CD4-positive, CD25-positive, alpha-beta regulatory T cell (primary cell): ENCODE measurements at regions not wholly inside any gene's neighbourhood (a gene's known extent, or its start where the extent isn't known, plus 50 kb on each side); places are given as distances from the start of the nearest gene placed in this dataset.

Experiments used
- ATAC-seq, 2 donors: fragments of 150-1000 bp; cut with Tn5 transposase; one replicate each; pipeline ENCODE4 v1.10.0; 2021; ENCODE audit warnings: low read depth in 2 of 2, moderate number of reproducible peaks in 2 of 2, moderate library complexity in 1 of 2
- DNase-seq, 3 donors: peaks; one replicate each; pipeline versions ENCODE4 v3.0.0 to v3.0.0-alpha.2; 2012 to 2022; ENCODE audit warnings: mixed read lengths in 1 of 3
- H3K27ac ChIP-seq: one replicate; pipeline ENCODE4 v1.7.0; 2013; ENCODE audit warnings: mild to moderate bottlenecking, low read length; ENCODE audit not compliant: insufficient read depth, poor library complexity, severe bottlenecking
- H3K27me3 ChIP-seq: one replicate; pipeline ENCODE4 v1.7.0; 2013; ENCODE audit warnings: low read length; ENCODE audit not compliant: control insufficient read depth, insufficient read depth
- H3K36me3 ChIP-seq: one replicate; pipeline ENCODE4 v1.7.0; 2013; ENCODE audit warnings: mild to moderate bottlenecking, low read length, moderate library complexity; ENCODE audit not compliant: control insufficient read depth, insufficient read depth
- H3K4me1 ChIP-seq: 2 replicates; pipeline ENCODE4 v1.7.0; 2013; ENCODE audit warnings: mild to moderate bottlenecking, low read length; ENCODE audit not compliant: insufficient read depth, control insufficient read depth, poor library complexity, severe bottlenecking
- H3K4me3 ChIP-seq: one replicate; pipeline ENCODE4 v1.7.0; 2013; ENCODE audit warnings: low read depth, mild to moderate bottlenecking, low read length, moderate library complexity
- H3K9me3 ChIP-seq, 2 experiments: 1 replicate in 1 of 2; 2 replicates in 1 of 2; pipeline ENCODE4 v1.7.0; 2013; ENCODE audit warnings: low read length in 2 of 2, mild to moderate bottlenecking in 1 of 2, moderate library complexity in 1 of 2; ENCODE audit not compliant: control insufficient read depth in 2 of 2
- H3K27ac Mint-ChIP-seq, 3 donors: one replicate each; pipeline ENCODE4 v1.8.0; 2020 to 2022; ENCODE audit warnings: mild to moderate bottlenecking in 3 of 3, mixed read lengths in 3 of 3, moderate library complexity in 2 of 3
- H3K27me3 Mint-ChIP-seq: one replicate; pipeline ENCODE4 v1.8.0; 2022; ENCODE audit warnings: mild to moderate bottlenecking, mixed read lengths
- H3K36me3 Mint-ChIP-seq: one replicate; pipeline ENCODE4 v1.8.0; 2020; ENCODE audit warnings: mixed read lengths
- H3K4me1 Mint-ChIP-seq, 4 donors: one replicate each; pipeline ENCODE4 v1.8.0; 2020 to 2022; ENCODE audit warnings: mixed read lengths in 4 of 4, mild to moderate bottlenecking in 1 of 4
- H3K4me3 Mint-ChIP-seq, 4 donors: one replicate each; pipeline ENCODE4 v1.8.0; 2020 to 2022; ENCODE audit warnings: mild to moderate bottlenecking in 4 of 4, mixed read lengths in 4 of 4, moderate library complexity in 3 of 4
- H3K9me3 Mint-ChIP-seq, 7 donors: one replicate each; pipeline ENCODE4 v1.8.0; 2020 to 2022; ENCODE audit warnings: mixed read lengths in 7 of 7, mild to moderate bottlenecking in 3 of 7, moderate library complexity in 2 of 7

GRCh38 chr16:73746554-73746953, 550.1 kb upstream of the PSMD7 start:
- Histone ChIP-seq H3K27me3 (no peaks in the 10 kb centered on the region), H3K4me1 (no peaks in the 10 kb centered on the region), H3K27ac (no peak overlapping the region), H3K4me3 (no peak overlapping the region), H3K9me3 (no peaks in the 10 kb centered on the region), H3K36me3 (no peaks in the 10 kb centered on the region)
- no peaks in the 10 kb centered on the region for H3K4me1 Mint-ChIP-seq
- no peak overlapping the region for H3K27ac Mint-ChIP-seq
- no peaks in the 10 kb centered on the region for H3K27me3 Mint-ChIP-seq
- no peak for ATAC-seq
- H3K9me3 Mint-ChIP-seq: peaks cover 0 to 6% (median 4%) of the 10 kb centered on the region in 7 donors
- DNase-seq: no peak
- H3K4me3 Mint-ChIP-seq: no peak overlapping the region
- H3K36me3 Mint-ChIP-seq: no peaks in the 10 kb centered on the region

GRCh38 chr16:73743665-73744496, 552.7 kb upstream of the PSMD7 start:
- no peak for ATAC-seq
- no peak overlapping the region for H3K4me3 ChIP-seq
- Mint-ChIP-seq H3K27ac (no peak overlapping the region), H3K4me1 (no peaks in the 10 kb centered on the region), H3K4me3 (no peak overlapping the region), H3K36me3 (no peaks in the 10 kb centered on the region), H3K9me3 (peaks cover 0 to 4% (median 3%) of the 10 kb centered on the region in 7 donors), H3K27me3 (no peaks in the 10 kb centered on the region)
- no peak overlapping the region for H3K27ac ChIP-seq
- no peaks in the 10 kb centered on the region for H3K36me3 ChIP-seq
- DNase-seq: no peak
- no peaks in the 10 kb centered on the region for H3K27me3 ChIP-seq
- no peaks in the 10 kb centered on the region for H3K4me1 ChIP-seq
- H3K9me3 ChIP-seq: no peaks in the 10 kb centered on the region

GRCh38 chr16:73739049-73739769, 557.4 kb upstream of the PSMD7 start:
- H3K4me3 Mint-ChIP-seq: no peak overlapping the region
- no peaks in the 10 kb centered on the region for H3K27me3 ChIP-seq
- H3K9me3 ChIP-seq: no peaks in the 10 kb centered on the region
- H3K27ac ChIP-seq: no peak overlapping the region
- no peak for ATAC-seq
- H3K9me3 Mint-ChIP-seq: peaks cover 0 to 12% (median 4%) of the 10 kb centered on the region in 7 donors
- H3K4me1 ChIP-seq: no peaks in the 10 kb centered on the region
- no peak overlapping the region for H3K27ac Mint-ChIP-seq
- no peak for DNase-seq
- H3K36me3 ChIP-seq: no peaks in the 10 kb centered on the region
- H3K4me1 Mint-ChIP-seq: no peaks in the 10 kb centered on the region
- no peak overlapping the region for H3K4me3 ChIP-seq
- no peaks in the 10 kb centered on the region for H3K36me3 Mint-ChIP-seq
- H3K27me3 Mint-ChIP-seq: no peaks in the 10 kb centered on the region

- Mint-ChIP-seq H3K9me3 (peaks cover 0 to 12% (median 3%) of the 10 kb centered on the region in 7 donors), H3K27ac (no peak overlapping the region), H3K27me3 (no peaks in the 10 kb centered on the region), H3K4me3 (no peak overlapping the region), H3K4me1 (no peaks in the 10 kb centered on the region), H3K36me3 (no peaks in the 10 kb centered on the region)
- Histone ChIP-seq H3K36me3 (no peaks in the 10 kb centered on the region), H3K4me1 (no peaks in the 10 kb centered on the region), H3K4me3 (no peak overlapping the region), H3K27ac (no peak overlapping the region), H3K27me3 (no peaks in the 10 kb centered on the region), H3K9me3 (no peaks in the 10 kb centered on the region)
- ATAC-seq (no peak), DNase-seq (no peak)
These were observed 558.3 kb upstream of the PSMD7 start for GRCh38 chr16:73738266-73738665.

GRCh38 chr16:73737637-73738036, 559.0 kb upstream of the PSMD7 start:
- peaks cover 0 to 12% (median 3%) of the 10 kb centered on the region in 7 donors for H3K9me3 Mint-ChIP-seq
- no peaks in the 10 kb centered on the region for H3K4me1 Mint-ChIP-seq
- ATAC-seq (no peak), DNase-seq (no peak)
- H3K4me3 Mint-ChIP-seq: no peak overlapping the region
- no peak overlapping the region for H3K27ac Mint-ChIP-seq
- Histone ChIP-seq H3K4me3 (no peak overlapping the region), H3K36me3 (no peaks in the 10 kb centered on the region), H3K27ac (no peak overlapping the region), H3K4me1 (no peaks in the 10 kb centered on the region), H3K9me3 (no peaks in the 10 kb centered on the region), H3K27me3 (no peaks in the 10 kb centered on the region)
- H3K36me3 Mint-ChIP-seq: no peaks in the 10 kb centered on the region
- no peaks in the 10 kb centered on the region for H3K27me3 Mint-ChIP-seq

- no peaks in the 10 kb centered on the region for H3K27me3 ChIP-seq
- H3K4me1 ChIP-seq: no peaks in the 10 kb centered on the region
- Mint-ChIP-seq H3K9me3 (peaks cover 0 to 12% (median 3%) of the 10 kb centered on the region in 7 donors), H3K27ac (no peak overlapping the region), H3K4me1 (no peaks in the 10 kb centered on the region), H3K27me3 (no peaks in the 10 kb centered on the region), H3K36me3 (no peaks in the 10 kb centered on the region), H3K4me3 (no peak overlapping the region)
- H3K36me3 ChIP-seq: no peaks in the 10 kb centered on the region
- no peak overlapping the region for H3K27ac ChIP-seq
- H3K4me3 ChIP-seq: no peak overlapping the region
- ATAC-seq: no peak
- H3K9me3 ChIP-seq: no peaks in the 10 kb centered on the region
- no peak for DNase-seq
These were observed 560.7 kb upstream of the PSMD7 start for GRCh38 chr16:73735954-73736353.

- H3K4me1 ChIP-seq: no peaks in the 10 kb centered on the region
- Mint-ChIP-seq H3K36me3 (no peaks in the 10 kb centered on the region), H3K4me3 (no peak overlapping the region), H3K9me3 (peaks cover 0 to 16% (median 3%) of the 10 kb centered on the region in 7 donors), H3K27me3 (no peaks in the 10 kb centered on the region), H3K27ac (no peak overlapping the region), H3K4me1 (no peaks in the 10 kb centered on the region)
- ATAC-seq: no peak
- no peak for DNase-seq
- no peaks in the 10 kb centered on the region for H3K36me3 ChIP-seq
- H3K27ac ChIP-seq: no peak overlapping the region
- no peaks in the 10 kb centered on the region for H3K9me3 ChIP-seq
- H3K4me3 ChIP-seq: no peak overlapping the region
- H3K27me3 ChIP-seq: no peaks in the 10 kb centered on the region
These were observed 561.6 kb upstream of the PSMD7 start for GRCh38 chr16:73735018-73735417.
